HG03135 (cell line): ENCODE measurements at regions not wholly inside any gene's neighbourhood (a gene's known extent, or its start where the extent isn't known, plus 50 kb on each side); places are given as distances from the start of the nearest gene placed in this dataset.

Experiments used
- ATAC-seq: cut with Tn5 transposase; IDR thresholded peaks from one replicate; pipeline ENCODE4 v1.9.1; 2021; ENCODE audit warnings: mild to moderate bottlenecking, moderate library complexity; ENCODE audit not compliant: unreplicated experiment

DNA sequence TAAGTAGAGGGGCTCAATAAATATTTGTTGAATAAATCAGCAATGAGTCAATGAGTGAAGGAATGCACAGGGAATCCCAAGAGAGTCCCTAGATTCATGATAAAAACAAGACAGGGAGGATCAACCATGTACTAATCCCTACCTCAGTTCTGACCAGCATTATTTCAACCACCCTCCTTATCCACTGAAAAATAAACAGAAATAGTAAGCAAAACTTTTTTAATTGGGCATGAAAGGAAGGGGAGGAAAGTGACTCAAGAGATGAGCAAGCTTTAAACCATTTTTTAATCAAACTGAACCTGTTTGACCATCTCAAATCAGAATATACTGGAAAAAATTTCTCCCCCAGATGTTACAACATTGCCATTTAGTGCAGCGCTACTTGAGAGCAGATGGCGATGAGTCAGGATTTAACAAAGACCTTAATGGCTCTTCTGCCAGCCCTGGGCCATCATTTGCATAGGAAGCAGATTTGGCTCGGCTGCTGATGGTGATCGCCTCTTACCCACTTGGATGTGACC, 194.8 kb upstream of the SLC30A5 start:
- ATAC-seq: no peak

DNA sequence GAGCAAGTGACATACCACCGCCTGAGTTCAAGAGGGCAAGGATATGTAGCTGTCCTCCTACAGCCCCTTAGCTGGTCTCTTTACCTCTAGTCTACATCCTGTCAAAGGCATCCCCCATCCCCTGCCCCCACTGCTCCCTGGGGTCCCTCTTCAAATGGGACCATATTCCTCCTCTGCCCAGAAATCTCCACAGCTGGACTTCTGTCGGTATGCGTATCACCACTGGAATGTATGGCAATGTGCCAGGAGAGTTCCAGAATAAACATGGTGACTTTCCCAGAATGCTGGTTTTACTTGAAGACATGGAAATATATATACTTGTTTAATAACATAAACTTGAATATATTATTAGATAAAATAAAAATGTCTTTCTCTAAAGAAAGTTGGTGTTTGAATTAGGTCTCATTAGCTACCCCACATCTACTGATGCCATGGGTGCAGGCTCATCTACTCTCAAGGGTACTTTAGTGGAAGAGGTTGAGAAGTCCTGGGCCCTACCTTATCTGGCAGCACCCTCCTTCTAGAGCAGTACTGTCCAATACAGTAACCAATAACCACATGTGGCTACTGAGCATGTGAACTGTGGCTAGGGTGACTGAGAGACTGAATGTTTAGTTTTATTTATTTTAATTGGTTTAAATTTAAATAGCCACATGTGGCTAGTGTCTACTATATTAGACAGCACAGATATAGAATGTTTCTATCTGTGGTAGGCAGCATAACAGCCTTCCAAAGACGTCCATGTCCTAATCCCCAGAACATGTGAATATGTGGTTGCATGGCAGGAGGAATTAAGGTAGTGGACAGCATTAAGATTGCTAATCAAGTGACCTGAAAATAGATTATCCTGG, 181.7 kb upstream of the SLC30A5 start:
- ATAC-seq: no peak

DNA sequence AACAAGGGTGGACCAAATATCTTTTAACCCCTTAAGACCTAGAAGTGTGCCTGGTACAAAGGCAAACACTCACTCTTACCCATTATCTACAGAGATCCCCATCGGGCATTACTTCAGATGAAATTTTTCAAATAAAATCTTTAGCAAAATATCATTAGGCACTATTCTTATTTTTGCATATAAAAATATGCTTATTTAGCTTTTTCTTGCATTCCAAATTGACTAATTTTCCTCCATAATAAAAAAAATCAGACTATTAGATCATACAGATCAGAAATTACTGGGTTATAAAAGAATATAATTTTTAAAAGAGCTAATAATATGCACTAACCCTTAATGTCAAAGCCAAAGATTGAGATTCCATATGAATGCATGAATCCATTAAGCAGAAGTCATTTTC, 178.7 kb upstream of the SLC30A5 start:
- no peak for ATAC-seq

DNA sequence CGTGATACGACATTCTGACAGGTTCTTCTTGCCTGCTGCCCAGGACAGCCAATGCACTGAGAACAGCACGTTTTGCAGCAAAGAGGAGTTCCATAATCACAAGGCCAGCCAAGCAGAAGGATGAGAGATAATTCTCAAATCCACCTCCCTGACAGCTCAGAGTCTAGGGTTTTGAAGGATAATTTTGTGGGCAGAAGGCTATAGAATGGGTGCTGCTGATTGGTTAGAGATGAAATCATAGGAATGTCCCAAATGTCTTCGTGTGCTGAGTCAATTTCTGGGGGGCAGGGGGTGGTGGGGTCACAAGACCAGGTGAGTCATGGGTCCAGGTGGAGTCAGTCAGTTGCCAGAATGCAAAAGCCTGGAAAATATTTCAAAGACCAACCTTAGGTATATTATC, 175.5 kb upstream of the SLC30A5 start:
- ATAC-seq: no peak

DNA sequence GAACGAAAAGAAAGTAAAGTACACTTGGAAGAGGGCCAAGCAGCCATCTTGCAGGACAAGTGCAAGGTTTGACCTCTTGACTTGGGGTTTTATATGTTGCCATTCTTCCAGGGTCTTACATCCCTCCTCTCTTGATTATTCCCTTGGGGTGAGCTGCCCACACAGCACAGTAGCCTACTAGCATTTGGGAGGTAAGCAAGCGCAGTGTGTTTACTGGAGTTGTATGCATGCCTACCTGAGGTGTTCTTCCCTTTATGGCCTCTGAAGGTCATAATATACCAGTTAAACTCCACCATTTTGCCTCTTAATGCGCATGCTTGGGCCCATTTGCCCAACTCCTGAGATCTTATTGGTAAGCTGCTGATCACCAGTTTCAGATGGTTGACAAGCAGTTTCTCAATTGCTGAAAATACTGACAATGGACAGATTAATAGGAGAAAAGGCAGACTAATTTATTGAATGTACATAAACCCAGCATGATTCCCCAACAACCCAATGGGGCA, 173.8 kb upstream of the SLC30A5 start:
- ATAC-seq: no peak

DNA sequence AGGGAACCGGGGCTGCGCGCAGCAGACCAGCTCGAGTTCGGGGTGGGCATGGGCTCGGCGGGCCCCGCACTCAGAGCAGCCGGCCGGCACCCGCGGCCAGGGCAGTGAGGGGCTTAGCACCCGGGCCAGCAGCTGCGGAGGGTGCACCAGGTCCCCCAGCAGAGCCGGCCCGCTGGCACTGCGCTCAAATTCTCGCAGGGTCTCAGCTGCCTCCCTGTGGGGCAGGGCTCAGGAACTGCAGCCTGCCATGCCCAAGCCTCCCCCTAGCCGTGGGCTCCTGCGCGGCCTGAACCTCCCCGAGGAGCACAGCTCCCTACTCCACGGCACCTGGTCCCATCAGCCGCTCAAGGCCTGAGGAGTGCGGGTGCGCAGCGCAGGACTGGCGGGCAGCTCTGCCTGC, 172.9 kb upstream of the SLC30A5 start:
- ATAC-seq: no peak

DNA sequence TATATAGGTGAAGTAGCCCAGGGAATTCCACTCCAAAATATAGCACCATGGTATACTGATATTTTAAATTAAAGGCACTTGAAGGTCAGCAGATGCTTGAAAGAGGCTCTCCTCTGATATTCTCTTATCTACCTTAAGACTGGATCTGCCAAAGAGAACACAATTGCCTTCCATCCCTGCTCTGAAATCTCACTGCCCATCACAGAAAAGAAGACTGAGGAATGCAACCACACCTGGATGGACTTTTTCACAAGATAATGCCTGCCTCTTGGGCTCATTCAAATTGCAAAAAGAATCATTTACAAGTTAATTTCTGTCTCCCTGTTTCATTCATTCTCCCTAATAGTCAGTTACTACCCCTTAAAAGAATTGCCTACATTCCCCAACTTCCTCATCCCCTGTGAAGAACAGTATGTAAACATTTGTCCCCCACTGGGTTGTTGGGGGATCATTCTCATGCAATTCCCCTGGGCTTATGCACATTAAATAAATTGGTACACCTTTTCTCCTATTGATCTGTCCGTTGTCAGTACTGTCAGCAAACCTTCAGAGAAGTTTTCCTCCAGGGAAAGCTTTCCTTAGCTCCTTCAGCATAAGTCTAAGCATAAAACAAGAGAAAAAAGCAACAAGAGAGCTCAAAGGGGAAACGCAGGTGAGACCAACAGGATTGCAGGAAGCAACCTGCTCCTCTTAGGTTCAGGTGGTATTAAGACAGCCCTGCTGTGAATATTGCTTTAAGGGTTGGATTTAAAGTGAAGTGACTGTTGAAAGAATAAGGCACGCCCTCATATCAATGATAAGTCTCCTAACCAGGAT, 171.4 kb upstream of the SLC30A5 start:
- no peak for ATAC-seq

DNA sequence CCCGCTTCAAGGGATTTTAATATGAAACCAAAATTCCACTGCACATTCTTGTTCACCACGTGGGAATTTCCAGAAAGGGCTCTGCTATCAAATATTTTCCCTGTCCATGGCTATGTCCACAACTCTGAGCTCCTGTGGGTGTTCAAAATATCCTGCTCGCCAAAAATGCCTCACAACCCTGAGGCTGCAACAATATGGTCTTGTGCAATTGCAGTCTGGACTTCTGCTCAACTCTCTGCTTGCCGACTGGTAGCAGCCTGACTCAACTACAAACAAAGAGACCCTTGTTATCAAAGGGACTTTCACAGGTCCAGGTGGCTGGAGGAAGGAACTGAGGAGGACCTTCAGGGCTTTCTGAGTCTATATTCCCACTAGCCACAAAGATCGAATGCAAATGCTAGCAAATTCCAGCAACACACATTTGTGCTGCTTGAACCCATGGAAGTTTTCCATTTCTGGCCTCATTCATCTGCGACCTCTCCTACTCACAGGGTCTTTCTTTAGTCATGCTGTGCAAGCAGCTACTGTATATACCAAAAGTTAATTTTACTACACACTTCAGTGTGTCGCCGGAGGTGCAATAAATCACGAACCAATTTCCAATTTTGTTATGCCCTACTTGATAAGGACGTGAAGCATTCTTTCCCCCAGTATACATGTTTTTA, 169.2 kb upstream of the SLC30A5 start:
- ATAC-seq: no peak

DNA sequence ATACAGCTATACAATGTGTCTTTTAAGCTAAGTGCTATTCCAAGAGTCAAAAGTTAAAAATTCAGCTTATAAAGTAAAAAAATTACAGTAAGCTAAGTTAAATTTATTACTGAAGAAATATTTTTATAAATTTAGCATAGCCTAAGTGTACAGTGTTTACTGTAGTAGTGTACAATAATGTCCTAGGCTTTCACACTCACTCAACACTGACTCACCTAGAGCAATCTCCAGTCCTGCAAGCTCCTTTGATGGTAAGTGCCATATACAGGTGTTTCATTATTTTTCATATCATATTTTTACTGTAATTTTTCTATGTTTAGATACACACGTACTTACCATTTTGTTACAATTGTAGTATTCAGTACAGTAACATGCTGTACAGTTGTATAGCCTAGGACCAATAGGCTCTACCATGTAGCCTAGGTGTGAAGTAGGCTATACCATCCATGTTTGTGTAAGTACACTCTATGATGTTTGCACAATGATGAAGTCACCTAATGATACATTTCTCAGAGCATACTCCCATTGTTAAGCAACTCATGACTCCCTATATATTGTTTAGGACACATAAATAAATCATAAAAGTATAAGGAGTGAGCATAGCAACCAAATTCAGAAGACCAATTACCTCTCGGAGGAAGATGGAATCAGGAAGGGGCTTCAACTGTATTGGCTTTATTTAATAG, 165.1 kb upstream of the SLC30A5 start:
- ATAC-seq: no peak

DNA sequence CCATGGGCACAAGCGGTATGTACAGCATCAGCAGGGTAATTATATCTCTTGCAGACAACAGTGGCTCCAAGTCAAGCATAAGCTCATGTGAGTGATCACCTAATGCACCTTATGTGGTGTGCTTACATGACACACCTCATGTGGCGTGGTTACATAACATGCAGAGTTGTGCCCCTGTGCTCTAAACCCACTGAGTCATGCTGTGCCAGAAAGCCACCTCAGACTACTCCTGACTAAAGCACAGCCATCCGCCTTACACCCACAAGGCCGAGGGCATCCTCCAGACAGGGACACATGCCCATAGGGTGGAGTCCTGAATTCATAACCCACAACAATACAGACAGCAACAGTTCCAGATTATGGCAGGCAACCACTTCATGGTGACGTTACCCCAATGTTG, 163.7 kb upstream of the SLC30A5 start:
- no peak for ATAC-seq

DNA sequence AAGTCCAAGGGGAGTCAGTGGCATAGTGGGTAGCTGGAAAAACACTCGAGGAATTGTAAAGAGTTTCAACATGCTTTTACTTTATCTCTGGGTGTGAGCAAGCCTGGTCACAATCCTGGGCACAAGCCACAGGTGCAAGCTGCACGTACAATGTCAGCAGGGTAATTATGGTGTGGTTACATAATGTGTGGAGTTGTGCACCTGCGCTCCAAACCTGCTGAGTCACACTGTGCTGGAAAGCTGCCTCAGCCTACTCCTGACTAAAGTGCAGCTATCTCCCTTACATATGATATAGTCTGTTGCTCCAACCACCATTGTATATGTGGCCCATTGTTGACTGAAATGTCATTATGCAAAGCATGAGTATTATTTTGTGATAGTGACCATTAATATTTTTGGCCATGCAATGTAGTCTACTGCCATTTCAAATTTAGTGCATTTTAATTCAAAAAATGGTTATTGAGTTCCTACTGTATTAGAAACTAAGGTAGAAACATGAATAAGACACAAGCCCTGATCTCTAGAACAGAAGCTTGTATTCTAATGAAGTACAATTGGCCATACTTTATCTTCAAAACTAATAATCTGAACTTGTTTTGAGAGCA, 160.9 kb upstream of the SLC30A5 start:
- ATAC-seq: no peak

DNA sequence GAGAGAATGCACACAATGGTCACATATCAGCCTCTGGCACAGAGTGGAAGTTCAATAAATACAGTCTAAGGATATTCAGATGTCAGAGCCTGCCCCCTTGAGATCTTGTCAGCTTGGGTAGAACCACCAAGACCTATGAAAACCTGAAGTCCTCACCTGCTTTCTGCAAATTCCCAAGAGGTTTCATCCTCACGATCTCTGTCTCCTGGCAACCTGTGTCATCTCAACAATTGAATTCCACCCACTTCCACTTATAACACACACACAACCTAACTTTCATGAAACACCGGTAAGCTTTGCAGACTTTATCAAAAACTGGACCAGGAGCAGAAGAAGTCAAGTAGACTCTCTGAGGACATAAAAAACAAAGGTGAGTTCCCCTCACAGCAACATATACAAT, 151.6 kb upstream of the SLC30A5 start:
- no peak for ATAC-seq

DNA sequence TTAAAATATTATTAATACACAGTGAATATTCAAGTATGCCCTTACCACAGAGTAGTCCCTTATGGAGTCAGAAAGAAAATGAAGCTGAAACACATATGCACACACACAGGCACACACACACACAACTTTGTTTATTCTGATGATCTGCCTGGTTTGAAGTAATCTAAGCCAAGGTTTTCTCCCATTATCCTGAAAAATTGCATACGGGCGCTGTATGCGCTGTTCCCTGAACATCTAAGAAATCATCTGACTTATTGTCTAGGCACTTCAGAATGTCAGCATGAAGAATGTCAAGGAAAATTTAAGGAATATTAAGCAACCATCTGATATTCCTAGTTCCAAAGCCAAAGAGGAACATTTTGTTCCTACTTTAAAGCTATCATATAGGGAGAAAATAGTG, 147.1 kb upstream of the SLC30A5 start:
- ATAC-seq: no peak

DNA sequence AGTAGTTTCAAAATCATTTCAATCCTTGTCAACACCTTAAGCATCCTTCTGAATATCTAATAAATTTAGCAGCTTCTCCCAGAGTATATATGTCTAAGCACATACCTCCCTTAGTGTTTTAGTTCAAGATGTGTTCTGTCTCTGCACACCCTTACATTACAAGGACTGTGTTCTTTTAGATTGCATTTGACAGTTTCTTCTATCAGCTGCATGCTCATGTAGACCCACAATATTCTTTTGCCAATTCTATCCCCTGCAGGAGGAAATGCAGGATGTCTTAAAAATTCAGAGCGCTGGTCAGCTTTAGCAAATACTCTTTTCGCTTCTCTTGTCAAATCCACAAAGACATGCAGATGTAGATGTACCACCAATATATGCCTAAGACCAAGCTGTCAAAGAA, 145.8 kb upstream of the SLC30A5 start:
- ATAC-seq: no peak

DNA sequence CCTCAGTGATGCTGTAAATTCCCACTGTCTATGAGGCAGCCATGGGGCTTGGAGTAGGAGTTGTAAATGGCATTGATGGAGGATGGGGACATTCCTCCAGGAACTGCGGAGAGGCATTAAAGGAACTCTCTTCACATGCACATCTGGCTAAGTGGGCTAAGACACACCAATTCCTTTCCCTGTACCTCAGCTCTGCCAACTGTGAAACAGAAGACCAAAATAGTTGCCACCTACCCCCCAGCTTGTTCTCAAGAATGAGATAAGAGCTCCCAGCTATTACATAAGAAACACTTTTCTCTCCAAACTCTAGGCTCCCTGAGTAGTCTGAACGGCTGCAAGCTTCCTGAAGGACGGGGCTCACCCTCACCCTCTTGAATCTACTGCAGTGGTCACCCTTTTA, 144.6 kb upstream of the SLC30A5 start:
- ATAC-seq: no peak

DNA sequence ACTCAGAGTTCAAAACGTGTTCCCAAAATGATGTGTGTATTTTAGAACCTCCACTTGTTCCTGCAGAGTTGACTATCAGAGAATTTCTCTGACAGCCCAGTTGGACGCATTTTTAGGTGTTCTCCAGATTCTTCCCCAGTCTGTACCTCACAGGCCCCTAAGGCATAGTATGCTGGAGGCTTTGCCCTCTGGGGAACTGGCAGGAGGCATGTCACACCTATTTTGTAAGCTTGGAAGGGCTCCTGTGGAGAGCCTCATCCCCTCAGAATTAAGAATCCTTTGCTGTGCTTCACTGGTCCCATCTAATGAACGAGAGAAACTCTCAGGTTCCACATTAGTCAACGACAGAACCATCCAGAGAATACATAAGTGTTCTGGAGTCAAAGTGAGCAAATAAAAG, 144.1 kb upstream of the SLC30A5 start:
- no peak for ATAC-seq

DNA sequence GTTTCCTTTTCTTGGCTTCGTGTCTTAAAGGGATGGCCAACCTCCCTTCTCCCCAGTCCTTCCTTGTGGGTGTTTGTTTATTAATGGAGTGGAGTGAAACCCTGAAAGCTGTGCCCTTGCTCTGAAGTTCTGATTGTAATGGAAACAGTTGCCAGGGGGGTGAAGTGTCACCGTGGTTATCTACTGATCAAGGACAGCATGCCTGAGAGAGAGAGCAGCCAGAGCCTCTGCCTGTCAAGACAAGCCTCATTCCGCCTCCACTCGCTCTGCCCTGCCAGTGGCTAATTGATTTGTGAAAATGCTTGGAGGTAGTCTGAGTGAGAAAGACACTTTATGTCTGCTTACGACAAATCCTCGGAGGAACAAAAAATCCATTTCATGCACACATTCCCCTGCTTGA, 143.7 kb upstream of the SLC30A5 start:
- ATAC-seq: no peak

DNA sequence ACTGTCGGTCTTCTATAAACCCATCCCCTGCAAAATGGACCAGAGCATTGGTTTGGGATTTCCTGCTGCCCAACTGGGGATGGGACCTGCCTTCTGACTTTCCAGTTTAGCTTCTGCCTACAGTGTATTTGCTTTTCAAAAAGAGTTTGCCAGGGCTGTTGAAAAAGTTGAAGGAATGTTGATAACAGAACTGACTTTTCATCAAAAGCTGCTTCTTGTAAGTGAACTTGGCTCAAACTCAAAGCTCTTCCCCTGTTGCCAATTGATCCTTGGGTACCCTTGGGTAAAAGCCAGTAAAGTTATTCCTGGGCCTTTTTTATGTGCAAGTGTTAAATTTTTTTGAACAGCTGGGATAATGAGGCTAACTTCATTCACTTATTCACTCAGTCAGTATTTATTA, 142.9 kb upstream of the SLC30A5 start:
- no peak for ATAC-seq

DNA sequence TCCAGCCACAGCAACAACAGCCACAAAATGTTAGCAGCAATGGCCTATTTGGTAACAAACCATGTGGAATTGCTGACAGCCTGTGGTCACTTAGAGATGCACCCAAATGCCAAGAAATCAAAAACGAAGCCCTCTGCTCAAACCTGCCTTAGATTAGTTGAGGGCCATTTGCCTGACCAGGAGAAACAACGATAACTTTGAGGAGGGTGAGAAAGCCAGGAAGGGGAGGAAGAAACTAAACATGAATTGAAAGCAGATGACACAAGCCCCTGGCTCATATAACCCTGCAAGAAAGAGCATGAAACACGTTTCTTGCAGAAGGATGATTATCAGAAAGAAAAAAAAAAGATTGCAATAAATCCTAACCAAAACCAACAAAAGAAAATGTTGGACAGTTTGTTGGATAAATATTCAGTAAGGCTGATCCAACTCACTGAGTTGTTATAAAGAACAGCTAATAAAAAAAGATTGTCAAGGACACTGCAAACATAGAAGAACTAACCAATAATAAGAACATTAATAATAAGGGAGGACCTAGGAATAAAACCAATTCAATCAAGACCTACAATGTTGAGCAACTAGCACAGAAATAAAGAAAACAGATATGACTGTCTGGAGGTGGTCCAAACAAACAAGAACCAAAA, 140.5 kb upstream of the SLC30A5 start:
- ATAC-seq: no peak
